Stimulated activated naive CD8-positive, alpha-beta T cell treated with anti-CD3 and anti-CD28 coated beads, Interleukin-15, amount 100 ng/mL, for 72 hours (primary cell): ENCODE measurements at regions not wholly inside any gene's neighbourhood (a gene's known extent, or its start where the extent isn't known, plus 50 kb on each side); places are given as distances from the start of the nearest gene placed in this dataset.

Source experiments
- ATAC-seq: fragments of 150-1000 bp; cut with Tn5 transposase; 2 replicates; pipeline ENCODE4 v1.10.0; 2021; ENCODE audit warnings: mild to moderate bottlenecking, moderate library complexity
- DNase-seq, 2 donors: peaks; one replicate each; pipeline ENCODE4 v3.0.0; 2021 to 2022
- H3K27ac Mint-ChIP-seq, 2 donors: one replicate each; pipeline ENCODE4 v1.8.0; 2022; ENCODE audit warnings: mild to moderate bottlenecking in 2 of 2, mixed read lengths in 2 of 2, moderate library complexity in 2 of 2
- H3K27me3 Mint-ChIP-seq: one replicate; pipeline ENCODE4 v1.8.0; 2022; ENCODE audit warnings: mixed read lengths
- H3K4me1 Mint-ChIP-seq: one replicate; pipeline ENCODE4 v1.8.0; 2022; ENCODE audit warnings: mild to moderate bottlenecking, mixed read lengths
- H3K4me3 Mint-ChIP-seq, 2 donors: one replicate each; pipeline ENCODE4 v1.8.0; 2022; ENCODE audit warnings: mild to moderate bottlenecking in 2 of 2, mixed read lengths in 2 of 2, moderate library complexity in 1 of 2
- H3K9me3 Mint-ChIP-seq, 2 donors: one replicate each; pipeline ENCODE4 v1.8.0; 2022; ENCODE audit warnings: mixed read lengths in 2 of 2

GRCh38 chr1:105894006-105894405, 1162.5 kb upstream of the PRMT6 start:
- Mint-ChIP-seq H3K9me3 (peaks cover 16 to 40% of the 10 kb centered on the region in 2 donors), H3K27ac (no peak overlapping the region), H3K4me1 (no peaks in the 10 kb centered on the region), H3K4me3 (no peak overlapping the region), H3K27me3 (no peaks in the 10 kb centered on the region)
- ATAC-seq (no peak), DNase-seq (no peak)

GRCh38 chr1:105909811-105910210, 1146.7 kb upstream of the PRMT6 start:
- no peak for ATAC-seq

GRCh38 chr1:105914403-105914802, 1142.1 kb upstream of the PRMT6 start:
- H3K27me3 Mint-ChIP-seq = no peaks in the 10 kb centered on the region
- H3K4me1 Mint-ChIP-seq = no peaks in the 10 kb centered on the region
- H3K4me3 Mint-ChIP-seq = no peak overlapping the region
- H3K9me3 Mint-ChIP-seq = peaks cover 3 to 4% of the 10 kb centered on the region in 2 donors
- no peak overlapping the region for H3K27ac Mint-ChIP-seq
- no peak for DNase-seq
- ATAC-seq = no peak

More at GRCh38 chr1:105909811-105910210, 1146.7 kb upstream of the PRMT6 start:
- Mint-ChIP-seq H3K9me3 (peaks cover 4 to 6% of the 10 kb centered on the region in 2 donors), H3K4me3 (no peak overlapping the region), H3K27me3 (no peaks in the 10 kb centered on the region), H3K4me1 (no peaks in the 10 kb centered on the region), H3K27ac (no peak overlapping the region)
- no peak for DNase-seq

GRCh38 chr1:105934806-105935205, 1121.7 kb upstream of the PRMT6 start:
- peaks cover 11 to 22% of the 10 kb centered on the region in 2 donors for H3K9me3 Mint-ChIP-seq
- H3K4me1 Mint-ChIP-seq = no peaks in the 10 kb centered on the region
- no peaks in the 10 kb centered on the region for H3K27me3 Mint-ChIP-seq
- DNase-seq (no peak), ATAC-seq (no peak)
- H3K27ac Mint-ChIP-seq = no peak overlapping the region
- no peak overlapping the region for H3K4me3 Mint-ChIP-seq

- Mint-ChIP-seq H3K4me1 (no peaks in the 10 kb centered on the region), H3K4me3 (no peak overlapping the region)
These were observed 1091.6 kb upstream of the PRMT6 start for GRCh38 chr1:105964879-105965278.

GRCh38 chr1:105997516-105997915, 1059.0 kb upstream of the PRMT6 start:
- H3K27me3 Mint-ChIP-seq = no peaks in the 10 kb centered on the region
- no peak overlapping the region for H3K27ac Mint-ChIP-seq
- H3K4me1 Mint-ChIP-seq = no peaks in the 10 kb centered on the region
- no peak overlapping the region for H3K4me3 Mint-ChIP-seq
- peaks cover 5 to 21% of the 10 kb centered on the region in 2 donors for H3K9me3 Mint-ChIP-seq
- DNase-seq (no peak), ATAC-seq (no peak)

More at GRCh38 chr1:105964879-105965278, 1091.6 kb upstream of the PRMT6 start:
- Mint-ChIP-seq H3K27me3 (no peaks in the 10 kb centered on the region), H3K27ac (no peak overlapping the region), H3K9me3 (peaks cover 0 to 6% of the 10 kb centered on the region in 2 donors)
- ATAC-seq (no peak), DNase-seq (no peak)

- Mint-ChIP-seq H3K27ac (no peak overlapping the region), H3K4me3 (no peak overlapping the region), H3K4me1 (no peaks in the 10 kb centered on the region), H3K9me3 (peaks cover 6 to 9% of the 10 kb centered on the region in 2 donors), H3K27me3 (no peaks in the 10 kb centered on the region)
- DNase-seq (no peak), ATAC-seq (no peak)
These were observed 1034.1 kb upstream of the PRMT6 start for GRCh38 chr1:106022312-106022902.

GRCh38 chr1:106027871-106028270, 1028.6 kb upstream of the PRMT6 start:
- ATAC-seq (no peak), DNase-seq (no peak)
- no peaks in the 10 kb centered on the region for H3K4me1 Mint-ChIP-seq
- H3K27me3 Mint-ChIP-seq = no peaks in the 10 kb centered on the region
- H3K4me3 Mint-ChIP-seq = no peak overlapping the region
- peaks cover 0 to 6% of the 10 kb centered on the region in 2 donors for H3K9me3 Mint-ChIP-seq
- H3K27ac Mint-ChIP-seq = no peak overlapping the region

- DNase-seq = no peak
- ATAC-seq = no peak
- Mint-ChIP-seq H3K27me3 (no peaks in the 10 kb centered on the region), H3K9me3 (peaks cover 6 to 17% of the 10 kb centered on the region in 2 donors), H3K27ac (no peak overlapping the region), H3K4me1 (no peaks in the 10 kb centered on the region), H3K4me3 (no peak overlapping the region)
These were observed 1018.9 kb upstream of the PRMT6 start for GRCh38 chr1:106037526-106037925.

- DNase-seq = no peak
- H3K27me3 Mint-ChIP-seq = no peaks in the 10 kb centered on the region
- peaks cover 6 to 21% of the 10 kb centered on the region in 2 donors for H3K9me3 Mint-ChIP-seq
- no peak for ATAC-seq
- no peaks in the 10 kb centered on the region for H3K4me1 Mint-ChIP-seq
- no peak overlapping the region for H3K4me3 Mint-ChIP-seq
- H3K27ac Mint-ChIP-seq = no peak overlapping the region
These were observed 1018.2 kb upstream of the PRMT6 start for GRCh38 chr1:106038260-106038659.

GRCh38 chr1:106043971-106044370, 1012.5 kb upstream of the PRMT6 start:
- Mint-ChIP-seq H3K9me3 (peaks cover 0 to 26% of the 10 kb centered on the region in 2 donors), H3K4me3 (no peak overlapping the region), H3K4me1 (no peaks in the 10 kb centered on the region), H3K27me3 (no peaks in the 10 kb centered on the region), H3K27ac (no peak overlapping the region)
- no peak for ATAC-seq
- DNase-seq = no peak

GRCh38 chr1:106047210-106047609, 1009.3 kb upstream of the PRMT6 start:
- no peak for ATAC-seq
- DNase-seq = no peak
- peaks cover 9 to 36% of the 10 kb centered on the region in 2 donors for H3K9me3 Mint-ChIP-seq
- H3K4me1 Mint-ChIP-seq = no peaks in the 10 kb centered on the region
- no peaks in the 10 kb centered on the region for H3K27me3 Mint-ChIP-seq
- no peak overlapping the region for H3K27ac Mint-ChIP-seq
- no peak overlapping the region for H3K4me3 Mint-ChIP-seq

GRCh38 chr1:106049595-106049994, 1006.9 kb upstream of the PRMT6 start:
- ATAC-seq = no peak
- H3K4me3 Mint-ChIP-seq = no peak overlapping the region

GRCh38 chr1:106055855-106056254, 1000.6 kb upstream of the PRMT6 start:
- Mint-ChIP-seq H3K27ac (no peak overlapping the region), H3K4me1 (no peaks in the 10 kb centered on the region), H3K27me3 (no peaks in the 10 kb centered on the region), H3K9me3 (peaks cover 16 to 24% of the 10 kb centered on the region in 2 donors), H3K4me3 (no peak overlapping the region)
- DNase-seq = no peak
- ATAC-seq = no peak

More at GRCh38 chr1:106049595-106049994, 1006.9 kb upstream of the PRMT6 start:
- DNase-seq = no peak
- no peaks in the 10 kb centered on the region for H3K27me3 Mint-ChIP-seq
- no peak overlapping the region for H3K27ac Mint-ChIP-seq
- H3K4me1 Mint-ChIP-seq = no peaks in the 10 kb centered on the region
- peaks cover 16 to 30% of the 10 kb centered on the region in 2 donors for H3K9me3 Mint-ChIP-seq

- peaks cover 0 to 10% of the 10 kb centered on the region in 2 donors for H3K9me3 Mint-ChIP-seq
- H3K4me1 Mint-ChIP-seq = no peaks in the 10 kb centered on the region
- no peaks in the 10 kb centered on the region for H3K27me3 Mint-ChIP-seq
- no peak for ATAC-seq
- no peak overlapping the region for H3K27ac Mint-ChIP-seq
- no peak for DNase-seq
- no peak overlapping the region for H3K4me3 Mint-ChIP-seq
These were observed 994.6 kb upstream of the PRMT6 start for GRCh38 chr1:106061586-106062495.

- H3K4me1 Mint-ChIP-seq = no peaks in the 10 kb centered on the region
- H3K9me3 Mint-ChIP-seq = peaks cover 0 to 5% of the 10 kb centered on the region in 2 donors
- no peaks in the 10 kb centered on the region for H3K27me3 Mint-ChIP-seq
- ATAC-seq = no peak
- no peak overlapping the region for H3K27ac Mint-ChIP-seq
- no peak for DNase-seq
- no peak overlapping the region for H3K4me3 Mint-ChIP-seq
These were observed 993.0 kb upstream of the PRMT6 start for GRCh38 chr1:106063510-106063909.
